ENCODE measurements at regions not wholly inside any gene's neighbourhood (a gene's known extent, or its start where the extent isn't known, plus 50 kb on each side); places are given as distances from the start of the nearest gene placed in this dataset.

DNA sequence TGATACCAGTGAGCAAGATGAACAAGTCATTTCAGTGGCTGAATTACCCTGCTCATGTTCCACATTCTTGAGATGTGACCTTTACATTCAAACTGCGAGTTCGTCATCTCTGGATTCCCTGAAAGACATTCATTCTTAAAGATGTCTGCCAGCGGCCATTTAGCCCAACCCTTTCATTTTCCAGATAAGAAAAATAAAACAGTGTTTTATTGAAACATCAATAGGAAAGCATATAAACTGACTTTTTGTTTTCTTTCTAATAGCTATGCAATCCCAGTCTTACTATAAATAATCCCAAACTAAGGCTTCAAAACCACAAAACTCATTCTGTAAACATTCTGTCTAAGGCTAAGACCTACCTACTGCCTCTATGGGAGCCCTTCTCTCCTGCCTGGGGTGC, 134.0 kb downstream of the SAMD5 start:
- Histone ChIP-seq H3K9me3 (no peaks in the 10 kb centered on the region), H3K9ac (ENCODE audit: low read depth in 2 of 2, low read length in 2 of 2) (no peak overlapping the region), H3K4me1 (no peaks in the 10 kb centered on the region), H3K27ac (no peak overlapping the region), H3K27me3 (no peaks in the 10 kb centered on the region), H3K36me3 (no peaks in the 10 kb centered on the region), H3K4me3 (no peak overlapping the region)
- DNase-seq = no peak
- TF ChIP-seq, protein P1, sequence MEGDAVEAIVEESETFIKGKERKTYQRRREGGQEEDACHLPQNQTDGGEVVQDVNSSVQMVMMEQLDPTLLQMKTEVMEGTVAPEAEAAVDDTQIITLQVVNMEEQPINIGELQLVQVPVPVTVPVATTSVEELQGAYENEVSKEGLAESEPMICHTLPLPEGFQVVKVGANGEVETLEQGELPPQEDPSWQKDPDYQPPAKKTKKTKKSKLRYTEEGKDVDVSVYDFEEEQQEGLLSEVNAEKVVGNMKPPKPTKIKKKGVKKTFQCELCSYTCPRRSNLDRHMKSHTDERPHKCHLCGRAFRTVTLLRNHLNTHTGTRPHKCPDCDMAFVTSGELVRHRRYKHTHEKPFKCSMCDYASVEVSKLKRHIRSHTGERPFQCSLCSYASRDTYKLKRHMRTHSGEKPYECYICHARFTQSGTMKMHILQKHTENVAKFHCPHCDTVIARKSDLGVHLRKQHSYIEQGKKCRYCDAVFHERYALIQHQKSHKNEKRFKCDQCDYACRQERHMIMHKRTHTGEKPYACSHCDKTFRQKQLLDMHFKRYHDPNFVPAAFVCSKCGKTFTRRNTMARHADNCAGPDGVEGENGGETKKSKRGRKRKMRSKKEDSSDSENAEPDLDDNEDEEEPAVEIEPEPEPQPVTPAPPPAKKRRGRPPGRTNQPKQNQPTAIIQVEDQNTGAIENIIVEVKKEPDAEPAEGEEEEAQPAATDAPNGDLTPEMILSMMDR (IDR thresholded peaks at IDR 0.05) = no peak
- intact Hi-C loops (cut with DNase I) = no loop called here

DNA sequence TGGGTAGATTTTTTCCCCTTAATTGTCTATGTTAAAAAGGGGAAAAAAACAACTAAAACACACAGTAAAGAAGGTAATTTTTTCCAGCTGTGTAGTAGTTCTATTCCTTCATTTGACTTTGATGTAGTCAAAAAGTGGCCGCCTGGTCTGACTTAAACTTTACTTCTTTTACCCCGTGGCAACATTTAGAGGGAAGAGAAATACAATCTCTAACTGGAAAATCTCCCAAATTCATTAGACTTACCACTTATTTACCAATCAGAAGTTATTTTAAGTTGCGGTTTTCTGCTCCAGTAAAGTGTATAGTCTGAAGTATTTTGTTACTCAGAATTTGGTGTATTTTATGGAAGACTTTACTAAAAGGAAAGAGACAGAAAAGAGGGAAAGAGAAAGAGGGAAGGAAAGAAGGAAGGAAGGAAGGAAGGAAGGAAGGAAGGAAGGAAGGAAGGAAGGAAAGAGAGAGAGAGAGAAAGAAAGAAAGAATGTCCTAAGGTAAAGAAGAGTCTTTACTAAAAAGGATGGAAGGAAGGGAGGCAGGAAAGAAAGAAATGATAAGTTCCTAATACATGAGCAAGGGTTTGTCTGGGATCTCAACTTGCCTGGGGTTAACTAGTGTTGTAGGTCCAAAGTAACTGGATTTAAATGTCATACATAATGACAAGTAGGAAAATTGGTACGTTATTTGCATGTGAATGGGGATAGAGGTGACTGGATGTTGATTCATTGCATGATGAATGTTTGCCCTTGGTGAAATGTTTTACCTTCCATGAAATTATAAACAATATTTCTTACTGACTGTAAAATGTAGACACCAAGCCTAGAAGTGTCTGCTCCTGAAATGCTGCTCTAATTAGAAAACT, 135.1 kb downstream of the SAMD5 start:
- DNase-seq = no peak
- Histone ChIP-seq H3K4me3 (no peak overlapping the region), H3K9ac (ENCODE audit: low read depth in 2 of 2, low read length in 2 of 2) (no peak overlapping the region), H3K9me3 (no peaks in the 10 kb centered on the region), H3K27ac (no peak overlapping the region), H3K36me3 (no peaks in the 10 kb centered on the region), H3K4me1 (no peaks in the 10 kb centered on the region), H3K27me3 (no peaks in the 10 kb centered on the region)
- intact Hi-C loops (cut with DNase I) = no loop called here
- TF ChIP-seq, protein P1 (IDR thresholded peaks at IDR 0.05) = no peak

DNA sequence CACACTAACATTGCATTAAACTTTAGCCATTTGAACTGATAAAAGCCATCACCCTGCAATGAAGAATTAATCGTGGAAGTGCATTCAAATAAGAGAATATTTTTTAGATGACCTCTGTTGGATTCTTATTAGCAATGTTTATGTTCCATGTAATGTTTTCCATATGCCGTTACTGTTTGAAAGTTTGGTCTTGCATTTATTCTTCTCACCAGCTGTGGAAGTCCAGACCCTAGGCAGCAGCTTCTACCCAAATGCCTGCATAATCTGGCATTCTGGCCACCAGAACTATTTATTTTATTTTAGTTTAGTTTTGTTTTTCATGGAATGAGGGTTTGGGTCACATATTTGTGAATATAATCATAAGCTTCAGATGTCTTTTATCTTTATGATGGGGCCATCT, 140.4 kb downstream of the SAMD5 start:
- TF ChIP-seq, protein P1 (IDR thresholded peaks at IDR 0.05) = no peak
- no peaks in the 10 kb centered on the region for H3K27me3 ChIP-seq
- H3K4me3 ChIP-seq = no peak overlapping the region
- no peaks in the 10 kb centered on the region for H3K4me1 ChIP-seq
- DNase-seq = no peak
- no peaks in the 10 kb centered on the region for H3K36me3 ChIP-seq
- no peak overlapping the region for H3K27ac ChIP-seq
- H3K9me3 ChIP-seq = no peaks in the 10 kb centered on the region
- no peak overlapping the region for H3K9ac ChIP-seq (ENCODE audit: low read depth in 2 of 2, low read length in 2 of 2)
- intact Hi-C loops (cut with DNase I) = no loop called here

DNA sequence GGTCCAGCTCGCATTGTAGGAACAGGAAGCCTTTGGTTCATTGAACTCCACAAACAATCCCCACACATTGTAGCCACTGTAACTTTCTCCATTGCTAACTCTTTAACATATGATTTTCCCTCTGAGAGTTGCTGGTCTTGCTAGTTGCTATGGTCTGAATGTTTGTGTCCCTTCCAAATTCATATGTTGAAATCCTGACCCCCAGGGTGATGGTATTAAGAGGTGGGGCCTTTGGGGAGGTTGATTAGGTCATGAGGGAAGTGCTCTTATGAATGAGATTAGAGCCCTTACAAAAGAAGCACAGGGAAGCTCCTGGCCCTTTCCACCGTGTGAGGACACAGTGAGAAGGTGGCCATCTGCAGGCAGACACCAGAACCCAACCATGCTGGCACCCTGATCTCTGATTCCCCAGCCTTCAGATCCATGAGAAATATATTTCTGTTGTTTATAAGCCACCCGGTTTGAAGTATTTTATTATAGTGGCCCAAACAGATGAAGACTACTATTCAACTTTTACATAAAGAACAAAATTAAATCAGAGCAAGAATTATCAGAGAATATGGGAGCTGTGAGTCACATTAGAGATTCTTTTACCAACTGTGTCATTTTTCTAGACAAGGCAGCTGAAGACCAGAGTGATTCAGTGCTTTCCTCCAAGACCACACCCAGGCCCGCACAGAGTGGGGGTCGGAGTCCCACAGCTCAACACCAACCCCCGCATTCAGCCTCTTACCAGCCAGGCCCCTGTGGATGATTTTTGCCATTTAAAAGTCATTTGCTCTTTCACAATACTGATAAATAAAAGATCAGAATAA, 143.0 kb downstream of the SAMD5 start:
- no peaks in the 10 kb centered on the region for H3K36me3 ChIP-seq
- DNase-seq = no peak
- intact Hi-C loops (cut with DNase I) = loop anchor here (10.0 kb wide), 1 partner anchor 137 kb away; no protein-coding TSS in a partner anchor
- no peaks in the 10 kb centered on the region for H3K4me1 ChIP-seq
- H3K9ac ChIP-seq (ENCODE audit: low read depth in 2 of 2, low read length in 2 of 2) = no peak overlapping the region
- H3K4me3 ChIP-seq = no peak overlapping the region
- no peaks in the 10 kb centered on the region for H3K9me3 ChIP-seq
- no peaks in the 10 kb centered on the region for H3K27me3 ChIP-seq
- TF ChIP-seq, protein P1 (IDR thresholded peaks at IDR 0.05) = peak; percentile 13
- no peak overlapping the region for H3K27ac ChIP-seq

DNA sequence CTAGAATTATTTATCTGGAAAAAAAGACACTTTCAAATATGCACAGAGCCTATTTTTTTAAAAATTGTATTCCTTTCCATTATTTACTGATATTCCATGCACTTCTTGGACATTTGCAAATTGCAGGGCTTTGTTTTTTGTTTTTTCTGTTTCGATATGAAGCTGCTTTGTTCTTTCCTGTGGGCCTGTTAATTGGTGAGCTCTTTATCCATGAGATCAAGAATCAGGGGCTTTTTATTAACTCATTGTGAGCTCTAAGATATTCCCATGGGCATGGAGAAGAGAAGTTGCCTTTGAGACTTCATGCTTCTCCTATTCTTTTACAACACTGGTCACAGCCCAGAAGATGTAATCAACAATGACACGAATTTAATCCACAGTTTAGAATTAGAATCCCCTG, 145.1 kb downstream of the SAMD5 start:
- Histone ChIP-seq H3K4me3 (no peak overlapping the region), H3K4me1 (no peaks in the 10 kb centered on the region), H3K36me3 (no peaks in the 10 kb centered on the region), H3K27ac (no peak overlapping the region), H3K9ac (ENCODE audit: low read depth in 2 of 2, low read length in 2 of 2) (no peak overlapping the region), H3K9me3 (no peaks in the 10 kb centered on the region), H3K27me3 (no peaks in the 10 kb centered on the region)
- TF ChIP-seq, protein P1 (IDR thresholded peaks at IDR 0.05) = no peak
- intact Hi-C loops (cut with DNase I) = loop anchor here (10.0 kb wide), 1 partner anchor 139 kb away; no protein-coding TSS in a partner anchor
- DNase-seq = no peak

Data from colonic mucosa (tissue), 4 donors.